HG02588 (cell line): ENCODE measurements at regions not wholly inside any gene's neighbourhood (a gene's known extent, or its start where the extent isn't known, plus 50 kb on each side); places are given as distances from the start of the nearest gene placed in this dataset.

Source experiments
- ATAC-seq: cut with Tn5 transposase; IDR thresholded peaks from one replicate; pipeline ENCODE4 v1.9.1; 2021; ENCODE audit warnings: mild to moderate bottlenecking, moderate library complexity; ENCODE audit not compliant: unreplicated experiment

DNA sequence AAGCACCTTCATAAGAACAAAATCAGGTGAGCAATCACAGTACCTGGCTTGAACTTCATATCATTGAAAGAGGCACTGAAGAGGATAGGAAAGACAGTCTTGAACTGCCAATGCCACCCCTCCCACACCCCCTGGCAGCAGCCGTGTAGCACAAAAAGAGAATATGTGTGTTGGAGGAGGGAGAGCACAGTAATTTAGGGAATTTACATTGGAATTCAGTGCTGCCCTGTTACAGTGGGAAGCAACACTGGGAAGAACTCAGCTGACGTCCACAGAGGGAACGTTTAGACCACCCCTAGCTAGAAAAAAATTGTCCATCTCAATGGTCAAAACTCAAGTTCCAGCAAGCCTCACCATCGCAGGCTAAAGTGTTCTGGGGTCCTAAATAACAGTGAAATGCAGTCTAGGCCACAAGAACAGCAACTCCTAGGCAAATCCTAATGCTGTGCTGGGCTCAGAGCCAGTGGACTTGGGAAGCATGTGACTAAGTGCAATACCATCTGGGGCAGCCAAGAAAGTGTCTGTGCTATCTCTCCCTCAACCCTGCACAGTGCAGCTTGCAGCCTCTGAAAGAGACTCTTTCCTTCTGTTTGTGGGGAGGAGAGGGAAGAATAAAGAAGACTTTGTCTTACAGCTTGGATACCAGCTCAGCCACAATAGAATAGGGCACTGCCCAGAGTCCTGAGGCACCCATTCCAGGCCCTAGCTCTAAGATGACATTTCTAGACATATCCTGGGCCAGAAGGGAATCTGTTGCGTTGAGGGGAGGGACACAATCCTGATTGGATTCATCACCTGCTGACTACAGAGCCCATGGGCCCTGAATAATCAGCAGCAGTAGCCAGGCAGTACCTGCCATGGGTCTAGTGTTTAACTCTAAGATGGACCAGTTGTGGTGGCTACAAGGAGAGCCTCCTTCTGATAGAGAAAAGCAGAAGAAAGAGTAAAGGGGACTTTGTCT, 62.1 kb upstream of the VLDLR start:
- no peak for ATAC-seq

DNA sequence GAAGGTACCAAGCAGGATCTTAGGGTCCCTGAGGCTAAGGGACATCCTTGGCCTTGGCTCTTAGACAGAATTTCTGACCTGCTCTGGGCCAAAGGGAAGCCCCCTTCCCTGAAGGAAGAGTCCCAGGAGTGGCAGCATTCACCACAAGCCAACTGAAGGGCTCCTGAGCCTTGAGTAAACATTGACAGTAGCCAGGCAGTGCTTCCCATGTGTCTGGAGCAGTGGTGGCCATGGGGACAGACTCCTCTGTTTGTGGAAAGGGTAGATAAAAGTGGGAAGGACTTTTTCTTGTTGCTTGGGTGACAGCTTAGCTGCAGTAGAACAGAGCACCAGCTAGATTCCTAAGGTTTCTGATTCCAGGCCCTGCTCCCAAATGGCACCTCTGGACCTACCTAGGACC, 61.4 kb upstream of the VLDLR start:
- ATAC-seq, result no peak

DNA sequence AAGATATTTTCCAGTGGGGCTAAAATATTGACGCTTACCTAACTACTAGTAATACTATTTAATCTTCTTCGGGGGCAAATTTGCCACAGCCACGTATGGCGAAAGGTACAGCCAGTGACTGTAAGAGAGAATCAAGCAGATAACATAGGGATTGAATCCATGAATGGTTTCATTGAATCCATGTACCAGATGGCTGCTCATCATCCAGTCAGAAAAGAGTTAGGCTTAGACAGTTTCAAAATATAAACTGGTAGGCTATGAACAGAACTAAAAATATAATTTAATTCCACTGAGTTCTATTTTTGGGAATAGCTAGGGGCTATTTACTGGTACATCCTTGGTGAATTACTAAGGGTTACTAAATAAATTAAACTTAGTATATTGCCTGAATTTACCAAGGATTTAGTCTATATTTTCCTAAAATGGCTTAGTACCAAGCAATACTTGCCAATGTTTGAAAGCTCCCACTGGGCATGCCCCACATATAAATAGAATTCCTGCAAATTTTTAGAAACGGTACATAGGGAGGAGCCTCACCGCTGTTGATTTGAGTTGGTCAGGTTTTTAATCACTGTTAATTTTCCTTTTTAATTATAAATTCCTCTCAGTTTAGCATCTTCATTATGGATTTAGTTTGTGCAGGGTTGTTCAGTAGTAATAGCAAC, 55.8 kb upstream of the VLDLR start:
- no peak for ATAC-seq

DNA sequence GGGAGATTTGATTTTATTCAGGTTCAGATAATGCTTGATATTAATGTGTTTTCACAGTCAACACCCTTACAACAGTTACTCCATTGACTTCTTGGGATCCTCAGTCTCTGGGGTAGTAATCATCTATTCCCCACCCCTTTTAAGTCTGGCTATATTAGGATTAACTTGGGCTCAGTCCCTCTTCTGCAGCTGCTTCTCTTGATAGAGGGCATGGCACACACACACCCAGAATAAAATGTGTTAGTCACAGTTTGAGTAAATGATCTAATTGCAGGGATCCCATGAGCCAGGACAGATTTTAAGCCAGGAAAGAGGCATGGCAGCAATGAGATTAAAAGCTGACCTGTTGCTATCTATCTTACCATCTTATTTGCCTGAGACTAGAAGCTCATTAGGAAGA, 53.7 kb upstream of the VLDLR start:
- no peak for ATAC-seq

DNA sequence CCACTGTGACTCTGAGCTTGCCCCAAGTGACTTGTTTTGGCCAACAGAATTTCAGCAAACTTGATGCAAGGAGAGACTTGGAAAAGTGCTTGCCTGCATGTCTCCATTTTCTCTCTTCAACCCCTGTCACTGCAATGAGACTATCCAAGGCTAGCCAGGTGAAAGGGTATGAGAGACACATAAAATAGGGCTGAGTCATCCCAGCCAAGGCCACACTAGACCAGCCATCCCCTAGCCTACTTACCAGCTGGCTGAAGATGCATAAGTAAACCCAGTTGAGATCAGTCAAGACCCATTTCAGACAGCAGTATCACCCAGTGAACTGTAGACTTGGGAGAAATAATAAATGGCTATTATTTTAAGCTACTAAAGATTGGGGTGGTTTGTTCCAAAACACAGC, 52.9 kb upstream of the VLDLR start:
- ATAC-seq, result no peak

DNA sequence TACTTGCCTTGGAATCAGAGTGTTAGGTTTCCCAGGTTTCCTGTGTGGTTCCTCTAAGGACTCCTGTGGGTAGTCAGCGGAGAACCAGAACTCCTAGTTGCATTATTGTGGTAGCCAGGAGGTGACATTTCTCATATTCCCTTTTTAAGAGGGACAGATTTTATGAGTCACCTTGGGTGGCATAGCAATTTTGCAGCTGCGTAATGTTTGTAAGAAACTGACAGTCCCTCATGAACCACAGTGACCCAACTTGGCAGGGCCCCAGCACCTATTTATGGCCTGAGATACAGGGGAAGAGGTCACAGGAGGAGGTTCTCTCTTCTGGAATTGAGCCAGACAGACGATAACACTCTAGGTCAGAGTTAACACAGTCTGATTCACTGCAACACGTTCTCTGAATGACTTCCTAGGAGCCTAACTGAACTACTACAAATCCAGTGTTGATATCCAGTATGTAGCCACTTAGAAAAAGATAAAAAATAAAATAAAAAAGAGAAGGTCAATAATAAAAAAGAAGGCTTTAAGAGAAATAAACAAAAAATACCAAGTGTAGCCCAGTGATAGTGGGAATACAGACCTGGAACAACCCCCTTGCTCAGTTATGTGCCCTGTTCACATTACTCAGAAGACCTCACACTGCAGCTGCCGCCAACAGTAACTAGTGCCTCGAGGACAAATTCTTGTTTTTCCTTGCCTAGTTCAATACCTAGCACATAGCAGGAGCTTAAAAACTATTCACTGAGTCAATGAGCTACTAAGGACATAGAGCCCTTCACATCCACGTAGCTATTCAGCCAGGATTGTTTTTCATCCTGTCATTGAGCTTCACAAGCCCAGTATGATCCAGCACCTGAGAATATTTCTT, 50.7 kb upstream of the VLDLR start:
- ATAC-seq, result peak; percentile 84
